ENCODE measurements at regions not wholly inside any gene's neighbourhood (a gene's known extent, or its start where the extent isn't known, plus 50 kb on each side); places are given as distances from the start of the nearest gene placed in this dataset.
A peak's percentile ranks its signal among the peaks of the same experiment; 100 is the strongest.

DNA sequence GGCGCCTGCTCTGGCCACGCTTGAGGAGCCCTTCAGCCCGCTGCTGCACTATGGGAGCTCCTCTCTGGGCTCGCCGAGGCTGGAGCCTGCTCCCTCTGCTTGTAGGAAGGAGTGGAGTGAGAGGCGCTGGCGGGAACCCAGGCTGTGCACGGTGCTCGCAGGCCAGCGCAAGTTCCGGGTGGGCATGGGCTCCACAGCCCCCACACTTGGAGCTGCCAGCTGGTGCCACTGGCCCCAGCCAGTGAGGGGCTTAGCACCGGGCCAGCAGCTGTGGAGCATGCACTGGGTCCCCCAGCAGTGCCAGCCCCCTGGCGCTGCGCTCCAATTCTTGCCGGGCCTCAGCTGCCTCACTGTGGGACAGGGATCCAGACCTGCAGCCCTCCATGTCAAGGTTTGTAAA is 122.1 kb upstream of the CD180 start:
- TF ChIP-seq POLR2A (IDR thresholded peaks at IDR 0.05): no peak
- TF ChIP-seq, protein P1, sequence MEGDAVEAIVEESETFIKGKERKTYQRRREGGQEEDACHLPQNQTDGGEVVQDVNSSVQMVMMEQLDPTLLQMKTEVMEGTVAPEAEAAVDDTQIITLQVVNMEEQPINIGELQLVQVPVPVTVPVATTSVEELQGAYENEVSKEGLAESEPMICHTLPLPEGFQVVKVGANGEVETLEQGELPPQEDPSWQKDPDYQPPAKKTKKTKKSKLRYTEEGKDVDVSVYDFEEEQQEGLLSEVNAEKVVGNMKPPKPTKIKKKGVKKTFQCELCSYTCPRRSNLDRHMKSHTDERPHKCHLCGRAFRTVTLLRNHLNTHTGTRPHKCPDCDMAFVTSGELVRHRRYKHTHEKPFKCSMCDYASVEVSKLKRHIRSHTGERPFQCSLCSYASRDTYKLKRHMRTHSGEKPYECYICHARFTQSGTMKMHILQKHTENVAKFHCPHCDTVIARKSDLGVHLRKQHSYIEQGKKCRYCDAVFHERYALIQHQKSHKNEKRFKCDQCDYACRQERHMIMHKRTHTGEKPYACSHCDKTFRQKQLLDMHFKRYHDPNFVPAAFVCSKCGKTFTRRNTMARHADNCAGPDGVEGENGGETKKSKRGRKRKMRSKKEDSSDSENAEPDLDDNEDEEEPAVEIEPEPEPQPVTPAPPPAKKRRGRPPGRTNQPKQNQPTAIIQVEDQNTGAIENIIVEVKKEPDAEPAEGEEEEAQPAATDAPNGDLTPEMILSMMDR (IDR thresholded peaks at IDR 0.05): no peak
- no peaks in the 10 kb centered on the region for H3K27me3 ChIP-seq
- no peaks in the 10 kb centered on the region for H3K36me3 ChIP-seq
- H3K4me3 ChIP-seq (replicated peaks in 1 of 3): no peak overlapping the region
- peaks cover 0 to 7% of the 10 kb centered on the region in 2 donors for H3K4me1 ChIP-seq
- 97 to 100% methylated on average over 6 to 8 of the region's 15 CpGs for WGBS, 2 donors
- intact Hi-C loops (cut with DNase I): no loop called here
- H3K9me3 ChIP-seq: no peaks in the 10 kb centered on the region
- DNase-seq: no peak
- no peak overlapping the region for H3K27ac ChIP-seq

DNA sequence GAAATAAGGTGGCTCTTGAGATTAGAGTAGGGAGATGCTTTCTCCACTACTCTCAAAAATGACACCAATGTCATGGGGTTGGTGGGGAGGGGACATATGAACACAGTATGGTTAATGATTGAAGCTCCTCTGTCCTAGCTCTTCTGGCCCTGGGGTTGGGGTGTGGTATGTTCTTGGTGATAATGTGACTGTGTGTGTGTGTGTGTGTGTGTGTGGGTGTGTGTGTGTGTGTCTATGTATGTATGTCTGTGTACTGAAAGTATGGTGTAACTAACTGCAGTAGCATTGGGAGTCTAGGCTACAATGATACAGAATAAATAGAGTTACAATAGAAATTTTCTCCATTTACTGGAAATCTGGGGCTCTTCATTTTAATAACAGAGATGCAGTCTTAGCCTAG is 121.0 kb upstream of the CD180 start:
- H3K36me3 ChIP-seq: no peaks in the 10 kb centered on the region
- no peak overlapping the region for H3K27ac ChIP-seq
- no peak for DNase-seq
- no peak overlapping the region for H3K4me3 ChIP-seq (replicated peaks in 1 of 3)
- peaks cover 0 to 7% of the 10 kb centered on the region in 2 donors for H3K4me1 ChIP-seq
- H3K9me3 ChIP-seq: no peaks in the 10 kb centered on the region
- H3K27me3 ChIP-seq: no peaks in the 10 kb centered on the region
- intact Hi-C loops (cut with DNase I): no loop called here
- TF ChIP-seq, protein P1 (IDR thresholded peaks at IDR 0.05): no peak
- TF ChIP-seq POLR2A (IDR thresholded peaks at IDR 0.05): no peak

- no peak overlapping the region for H3K27ac ChIP-seq
- intact Hi-C loops (cut with DNase I): no loop called here
- DNase-seq: no peak
- peaks cover 0 to 7% of the 10 kb centered on the region in 2 donors for H3K4me1 ChIP-seq
- WGBS, 2 donors: 98 to 100% methylated on average over 1 of the region's 1 CpG
- H3K27me3 ChIP-seq: no peaks in the 10 kb centered on the region
- TF ChIP-seq, protein P1 (IDR thresholded peaks at IDR 0.05): no peak
- H3K9me3 ChIP-seq: no peaks in the 10 kb centered on the region
- no peak overlapping the region for H3K4me3 ChIP-seq (replicated peaks in 1 of 3)
- no peaks in the 10 kb centered on the region for H3K36me3 ChIP-seq
Measured at GRCh38 chr5:67316695-67317094, 120.1 kb upstream of the CD180 start.

DNA sequence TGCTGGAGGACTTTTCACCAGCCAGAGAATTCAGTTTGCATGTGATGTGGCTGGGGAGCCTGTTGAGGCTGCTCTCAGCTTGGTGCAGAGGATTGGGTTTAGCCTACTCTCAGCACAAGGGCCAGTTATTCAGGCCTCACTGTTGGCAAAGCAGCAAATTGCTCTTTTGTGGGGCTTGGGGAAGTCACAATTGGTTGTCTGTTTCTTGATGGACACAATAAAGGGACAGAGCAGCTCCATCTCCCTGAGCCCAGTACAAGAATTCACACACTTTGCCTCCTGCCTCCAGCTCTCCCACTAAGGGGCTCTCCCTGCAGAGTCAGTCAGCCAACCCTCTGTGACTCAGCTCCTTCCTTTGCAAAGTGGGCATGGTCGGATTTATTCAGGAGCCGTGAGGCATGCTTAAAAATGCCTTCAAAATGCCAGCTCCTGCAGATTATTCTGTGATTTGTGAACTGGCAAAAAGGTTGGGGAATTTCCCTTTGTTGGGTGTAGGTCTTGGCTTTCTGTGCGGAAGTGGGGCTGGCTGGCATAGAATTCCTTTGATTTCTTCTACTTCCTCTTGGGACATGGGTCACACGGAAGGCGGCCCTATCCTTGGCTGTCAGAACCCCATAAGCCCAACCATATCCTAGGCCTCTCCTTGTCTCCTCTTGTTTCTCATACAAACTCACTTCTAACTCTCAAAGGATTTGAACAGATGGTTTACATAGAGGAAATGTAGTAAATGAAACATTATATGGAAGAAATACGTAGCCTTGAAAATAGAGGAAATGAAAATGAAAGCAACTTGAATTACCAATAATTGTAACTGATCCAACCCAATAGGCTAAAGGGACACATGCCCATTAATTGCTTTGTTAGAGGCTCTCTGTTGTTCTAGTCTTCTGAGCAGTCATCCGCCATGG is 118.7 kb upstream of the CD180 start:
- no peak overlapping the region for H3K4me3 ChIP-seq (replicated peaks in 1 of 3)
- WGBS, 2 donors: 58 to 74% methylated on average over 7 of the region's 7 CpGs
- TF ChIP-seq, protein P1 (IDR thresholded peaks at IDR 0.05): no peak
- no peak for TF ChIP-seq POLR2A (IDR thresholded peaks at IDR 0.05)
- intact Hi-C loops (cut with DNase I): no loop called here
- peak in 1 of 2 donors; percentile 27 for DNase-seq
- H3K4me1 ChIP-seq: peaks cover 0 to 7% of the 10 kb centered on the region in 2 donors
- no peaks in the 10 kb centered on the region for H3K27me3 ChIP-seq
- no peaks in the 10 kb centered on the region for H3K36me3 ChIP-seq
- H3K9me3 ChIP-seq: no peaks in the 10 kb centered on the region
- H3K27ac ChIP-seq: peak overlapping the region in 1 of 3 donors; percentile 18

GRCh38 chr5:67311701-67312100 is 115.1 kb upstream of the CD180 start:
- Histone ChIP-seq H3K27me3 (no peaks in the 10 kb centered on the region), H3K9me3 (no peaks in the 10 kb centered on the region), H3K36me3 (no peaks in the 10 kb centered on the region), H3K27ac (no peak overlapping the region), H3K4me1 (peaks cover 6 to 12% of the 10 kb centered on the region in 2 donors), H3K4me3 (replicated peaks in 1 of 3) (no peak overlapping the region)
- TF ChIP-seq, protein P1 (IDR thresholded peaks at IDR 0.05): no peak
- TF ChIP-seq POLR2A (IDR thresholded peaks at IDR 0.05): no peak
- intact Hi-C loops (cut with DNase I): no loop called here
- no peak for DNase-seq
- 92 to 97% methylated on average over 2 of the region's 2 CpGs for WGBS, 2 donors
